HL-60 (cell line): ENCODE measurements at regions not wholly inside any gene's neighbourhood (a gene's known extent, or its start where the extent isn't known, plus 50 kb on each side); places are given as distances from the start of the nearest gene placed in this dataset.

Experiments used
- DNase-seq, 2 experiments: peaks; one replicate each; pipeline ENCODE4 v3.0.0-alpha.2; 2010 to 2020; ENCODE audit warnings: low read depth in 1 of 2, low spot score in 1 of 2
- H3K27ac ChIP-seq: fragments of 250-450 bp; sonication (Bioruptor Pico); replicated peaks from 2 replicates; pipeline ENCODE4 v1.5.1; 2020; ENCODE audit warnings: mild to moderate bottlenecking, moderate library complexity
- H3K27me3 ChIP-seq: fragments of 250-450 bp; sonication (Bioruptor Pico); 2 replicates; pipeline ENCODE4 v1.5.1; 2021; ENCODE audit warnings: mild to moderate bottlenecking, moderate library complexity; ENCODE audit not compliant: insufficient read depth, poor library complexity, severe bottlenecking
- H3K4me3 ChIP-seq: replicated peaks from 2 replicates; pipeline ENCODE4 v1.5.1; 2011; ENCODE audit warnings: mild to moderate bottlenecking, control low read depth, low read length; ENCODE audit not compliant: insufficient read depth
- CTCF ChIP-seq: IDR thresholded peaks from one replicate; pipeline ENCODE4 v1.5.1; 2011; ENCODE audit warnings: low read length, control low read depth, inconsistent platforms; ENCODE audit not compliant: insufficient read depth
- GABPA ChIP-seq: IDR thresholded peaks from 2 replicates; pipeline ENCODE4 v1.6.1; 2012; ENCODE audit warnings: low read depth
- POLR2AphosphoS5 ChIP-seq: IDR thresholded peaks from 2 replicates; pipeline ENCODE4 v1.6.1; 2012; ENCODE audit warnings: low read depth
- REST ChIP-seq: IDR thresholded peaks from 2 replicates; pipeline ENCODE4 v1.6.1; 2012; ENCODE audit warnings: low read depth; ENCODE audit not compliant: insufficient replicate concordance
- SPI1 ChIP-seq: IDR thresholded peaks from 2 replicates; pipeline ENCODE4 v1.6.1; 2012; ENCODE audit warnings: low read depth, mild to moderate bottlenecking, borderline replicate concordance

GRCh38 chr5:135242866-135243555 is 156.0 kb downstream of the MACROH2A1 start:
- no peak overlapping the region for H3K4me3 ChIP-seq
- no peak for DNase-seq
- TF ChIP-seq POLR2AphosphoS5 (no peak), SPI1 (no peak), GABPA (no peak), REST (no peak), CTCF (no peak)
- no peak overlapping the region for H3K27ac ChIP-seq
- no peaks in the 10 kb centered on the region for H3K27me3 ChIP-seq

GRCh38 chr5:135242021-135242865 is 156.8 kb downstream of the MACROH2A1 start:
- Histone ChIP-seq H3K27ac (no peak overlapping the region), H3K27me3 (no peaks in the 10 kb centered on the region), H3K4me3 (no peak overlapping the region)
- DNase-seq, result no peak
- TF ChIP-seq SPI1 (no peak), CTCF (no peak), POLR2AphosphoS5 (no peak), REST (no peak), GABPA (no peak)

GRCh38 chr5:135241536-135241935 is 157.5 kb downstream of the MACROH2A1 start:
- TF ChIP-seq POLR2AphosphoS5 (no peak), CTCF (no peak), REST (no peak), GABPA (no peak), SPI1 (no peak)
- no peak overlapping the region for H3K4me3 ChIP-seq
- no peak for DNase-seq
- H3K27ac ChIP-seq, result no peak overlapping the region
- no peaks in the 10 kb centered on the region for H3K27me3 ChIP-seq
